ENCODE measurements at regions not wholly inside any gene's neighbourhood (a gene's known extent, or its start where the extent isn't known, plus 50 kb on each side); places are given as distances from the start of the nearest gene placed in this dataset.
A peak's percentile ranks its signal among the peaks of the same experiment; 100 is the strongest.
"Not testable (repeated sequence)": the region's sequence is repeated elsewhere in the genome, so short reads cannot be mapped to it uniquely, and the experiment has no call there.

DNA sequence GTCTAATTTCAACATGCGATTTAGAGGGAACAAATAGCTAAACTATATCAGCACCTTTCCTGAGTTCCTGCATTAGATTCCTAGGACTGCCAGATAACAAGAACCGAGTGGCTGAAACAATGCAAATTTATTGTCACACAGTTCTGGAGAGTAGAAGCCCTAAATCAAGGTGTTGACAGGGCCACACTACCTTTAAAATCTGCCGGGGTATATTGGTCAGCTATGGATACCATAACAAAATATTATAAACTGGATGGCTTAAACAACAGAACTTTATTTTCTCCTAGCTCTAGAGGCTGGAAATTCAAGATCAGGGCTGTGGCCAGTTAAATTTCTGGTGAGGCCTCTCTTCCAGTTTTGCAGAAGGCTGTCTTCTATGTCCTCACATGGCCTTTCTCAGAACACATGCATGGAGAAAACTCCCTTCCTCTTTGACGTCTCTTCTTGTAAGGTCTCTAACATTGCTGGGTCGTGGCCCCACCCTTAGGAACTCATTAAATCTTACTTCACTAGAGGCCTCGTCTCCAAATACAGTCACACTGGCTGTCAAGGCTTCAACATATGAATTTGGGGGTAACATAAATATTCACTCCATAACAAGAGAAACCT lies 144.3 kb downstream of the FCRL5 start:
- no peak for DNase-seq

DNA sequence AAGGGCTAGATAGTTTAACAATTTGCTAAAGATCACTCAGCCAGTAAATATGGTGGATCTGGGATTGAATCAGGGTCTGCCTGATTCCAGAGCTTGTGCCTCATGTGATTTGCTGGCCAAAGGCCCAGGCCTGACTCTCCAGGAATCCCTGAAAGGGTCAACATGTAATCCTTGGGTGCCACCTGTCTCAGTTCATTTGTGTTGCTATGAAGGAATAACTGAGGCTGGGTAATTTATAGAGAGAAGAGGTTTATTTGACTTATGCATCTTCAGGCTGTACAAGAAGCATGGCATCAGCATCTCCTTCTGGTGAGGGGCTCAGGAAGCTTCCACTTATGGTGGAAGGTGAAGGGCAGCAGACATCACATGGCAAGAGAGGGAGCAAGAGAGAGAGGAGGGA lies 144.9 kb downstream of the FCRL5 start:
- no peak for DNase-seq

GRCh38 chr1:157405662-157406061 lies 146.7 kb downstream of the FCRL5 start:
- no peak for DNase-seq

DNA sequence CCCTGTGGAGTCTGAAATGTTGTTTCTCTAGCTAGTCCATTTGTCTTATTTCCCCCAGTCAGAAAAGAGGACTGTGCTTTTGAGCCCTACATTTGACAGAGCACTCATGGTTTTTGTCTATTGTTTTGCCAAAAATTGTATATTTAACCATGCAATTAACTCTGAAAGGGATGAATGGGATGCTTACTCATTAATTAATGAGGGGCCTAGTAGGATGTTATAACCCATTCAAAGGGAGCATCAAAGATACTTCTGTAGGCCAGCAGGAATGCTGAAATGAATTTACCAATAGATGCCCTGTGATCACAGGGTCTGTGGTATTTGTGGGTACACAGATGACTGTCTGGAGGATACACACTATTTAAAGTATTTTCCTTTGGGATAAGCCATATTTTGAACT lies 147.7 kb downstream of the FCRL5 start:
- DNase-seq: no peak

- DNase-seq: no peak
These were observed 148.2 kb downstream of the FCRL5 start for GRCh38 chr1:157404063-157404501.

DNA sequence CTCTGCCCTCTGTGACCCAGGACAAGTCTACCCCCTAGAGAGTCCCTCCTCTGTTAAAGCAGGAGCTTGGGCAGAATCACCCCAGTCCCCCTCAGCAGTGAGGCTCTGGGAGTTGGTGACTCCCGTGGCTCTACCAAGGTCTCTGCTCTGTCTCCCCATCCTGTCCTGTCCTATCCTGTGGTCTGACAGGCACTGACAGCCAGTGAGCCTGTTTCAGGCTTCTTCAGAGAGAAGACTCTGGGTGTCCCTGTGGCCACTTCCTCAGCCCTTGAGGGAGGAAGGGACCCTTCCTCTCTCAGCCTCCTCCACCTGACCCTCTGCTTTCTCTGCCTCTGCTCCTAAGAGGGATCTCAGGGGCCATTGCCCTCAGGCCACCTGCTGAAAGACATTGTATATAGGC lies 148.7 kb downstream of the FCRL5 start:
- no peak for DNase-seq

GRCh38 chr1:157403203-157403602 lies 149.1 kb downstream of the FCRL5 start:
- DNase-seq: no peak

- no peak for DNase-seq
These were observed 151.5 kb downstream of the FCRL5 start for GRCh38 chr1:157400766-157401165.

- DNase-seq: no peak
These were observed 152.3 kb downstream of the FCRL5 start for GRCh38 chr1:157399984-157400382.

- DNase-seq: no peak
These were observed 152.9 kb downstream of the FCRL5 start for GRCh38 chr1:157399343-157399983.

GRCh38 chr1:157390651-157391050 lies 161.7 kb downstream of the FCRL5 start:
- DNase-seq: no peak

GRCh38 chr1:157388057-157388456 lies 164.3 kb downstream of the FCRL5 start:
- no peak for DNase-seq

DNA sequence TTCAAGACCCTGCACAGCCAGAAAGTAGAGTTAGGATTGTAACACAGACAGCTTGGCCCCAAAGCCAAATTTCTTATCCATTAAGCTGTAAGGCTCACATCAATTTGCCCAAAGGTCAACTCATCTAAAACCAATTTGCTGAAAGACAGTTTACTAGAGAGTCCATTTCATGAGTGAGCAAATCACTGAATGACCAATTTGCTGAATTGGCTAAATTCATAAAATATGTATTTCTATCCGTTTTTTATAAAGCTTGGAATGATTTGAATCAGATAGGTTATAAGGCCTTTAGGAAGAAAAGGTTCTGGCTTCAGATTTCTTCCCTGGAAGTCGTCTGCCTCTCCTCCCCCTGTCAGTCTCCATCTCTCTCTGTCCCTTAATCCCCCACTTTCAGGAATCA lies 168.1 kb downstream of the FCRL5 start:
- no peak for DNase-seq

DNA sequence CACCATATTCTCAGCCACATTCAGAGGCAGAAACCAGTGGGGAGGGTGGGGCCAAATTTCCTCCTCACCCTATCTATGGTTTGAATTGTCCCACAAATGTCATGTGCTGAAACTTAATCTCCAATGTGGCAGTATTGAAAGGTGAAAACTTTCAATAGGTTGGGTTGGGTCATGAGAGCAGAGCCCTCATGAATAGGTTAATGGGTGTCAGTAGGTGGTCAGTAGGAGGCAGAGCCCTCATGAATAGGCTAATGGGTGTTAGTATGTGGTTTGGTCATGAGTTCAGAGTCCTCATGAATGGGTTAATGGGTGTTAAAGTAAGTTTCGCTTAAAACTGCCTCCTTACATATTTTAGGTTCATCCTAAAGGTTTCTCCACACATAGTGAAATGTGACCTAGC lies 170.0 kb downstream of the FCRL5 start:
- no peak for DNase-seq

DNA sequence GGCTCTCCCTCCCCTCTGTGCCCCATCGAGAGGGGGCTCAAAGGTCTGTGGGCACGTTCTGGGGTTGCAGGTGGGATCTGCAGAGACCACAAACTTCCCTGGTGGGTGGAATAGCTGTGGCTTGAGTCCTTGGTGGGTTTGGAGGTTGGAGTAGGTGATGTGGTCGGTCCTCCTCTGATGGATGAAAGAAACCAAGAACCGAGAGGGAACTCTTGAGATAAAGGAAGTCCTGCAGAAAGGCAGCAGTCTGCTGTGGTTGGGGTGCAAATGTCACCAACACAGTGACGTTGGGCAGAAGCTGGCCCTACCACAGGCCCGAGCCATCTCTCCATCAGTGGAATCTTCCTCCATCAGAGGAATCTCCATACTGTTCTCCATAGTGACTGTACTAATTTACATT lies 171.8 kb downstream of the FCRL5 start:
- DNase-seq: no peak

DNA sequence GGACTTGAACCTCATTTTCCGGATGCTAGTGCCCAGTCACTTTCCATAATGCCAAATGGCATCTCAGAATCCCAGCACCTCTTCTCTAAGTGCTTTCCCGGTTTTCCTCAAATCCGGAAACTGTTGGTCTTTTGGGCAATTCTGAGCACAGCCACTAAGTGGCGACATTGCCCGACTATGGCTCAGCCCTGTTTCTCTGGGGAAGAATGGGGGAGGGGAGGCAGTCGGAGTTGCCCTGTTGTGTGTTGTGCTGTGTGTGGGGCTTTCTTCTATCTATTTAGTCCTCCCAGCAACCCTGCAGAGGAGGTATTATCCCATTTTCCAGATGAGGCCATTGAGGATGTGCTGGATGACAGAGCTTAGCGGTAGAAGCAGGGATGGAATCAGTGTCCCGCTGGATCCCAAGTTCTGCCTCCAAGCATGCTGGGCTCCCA lies 175.0 kb downstream of the FCRL5 start:
- DNase-seq: peak; percentile 17

DNA sequence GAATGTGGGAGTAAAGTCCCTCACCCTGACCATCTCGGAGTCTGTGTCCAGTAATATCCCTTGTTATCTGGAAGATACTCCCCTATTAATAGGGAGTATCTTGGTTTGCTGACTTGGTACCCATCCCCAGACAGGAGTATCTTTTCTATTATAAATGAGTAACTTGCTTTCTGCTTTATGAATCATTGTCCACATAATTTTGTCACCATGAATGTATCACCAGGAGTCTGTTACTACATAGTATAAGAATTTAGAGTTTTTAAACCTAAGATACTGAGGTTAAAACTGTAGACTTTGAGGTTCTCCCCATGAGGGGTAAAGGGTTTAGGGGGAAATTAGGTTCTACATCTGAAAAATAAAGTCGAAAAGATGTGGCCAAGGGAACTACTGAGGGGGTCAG lies 175.6 kb downstream of the FCRL5 start:
- no peak for DNase-seq

DNA sequence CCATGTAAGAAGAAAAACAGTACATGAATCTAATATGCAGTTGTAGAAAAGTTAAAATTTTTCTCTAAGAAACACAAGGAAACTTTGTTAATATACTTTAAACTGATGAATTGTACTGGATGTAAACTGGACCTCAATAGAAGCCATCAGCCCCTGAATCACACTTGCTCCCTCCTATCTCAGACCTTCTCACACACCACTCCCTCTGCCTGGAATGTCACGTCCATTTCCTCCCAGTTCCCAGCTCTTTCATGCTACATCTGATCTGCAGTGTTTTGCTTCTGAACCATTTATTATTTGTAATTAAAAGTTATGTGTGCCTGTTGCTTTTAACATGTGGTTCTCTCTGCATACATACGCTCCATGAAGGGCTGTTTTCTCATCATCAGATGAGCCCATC lies 180.0 kb downstream of the FCRL5 start:
- not testable (repeated sequence) for DNase-seq

- DNase-seq: no peak
These were observed 180.5 kb downstream of the FCRL5 start for GRCh38 chr1:157371826-157372225.

- no peak for DNase-seq
These were observed 181.1 kb downstream of the FCRL5 start for GRCh38 chr1:157371221-157371620.

- DNase-seq: no peak
These were observed 181.6 kb downstream of the FCRL5 start for GRCh38 chr1:157370698-157371097.

DNA sequence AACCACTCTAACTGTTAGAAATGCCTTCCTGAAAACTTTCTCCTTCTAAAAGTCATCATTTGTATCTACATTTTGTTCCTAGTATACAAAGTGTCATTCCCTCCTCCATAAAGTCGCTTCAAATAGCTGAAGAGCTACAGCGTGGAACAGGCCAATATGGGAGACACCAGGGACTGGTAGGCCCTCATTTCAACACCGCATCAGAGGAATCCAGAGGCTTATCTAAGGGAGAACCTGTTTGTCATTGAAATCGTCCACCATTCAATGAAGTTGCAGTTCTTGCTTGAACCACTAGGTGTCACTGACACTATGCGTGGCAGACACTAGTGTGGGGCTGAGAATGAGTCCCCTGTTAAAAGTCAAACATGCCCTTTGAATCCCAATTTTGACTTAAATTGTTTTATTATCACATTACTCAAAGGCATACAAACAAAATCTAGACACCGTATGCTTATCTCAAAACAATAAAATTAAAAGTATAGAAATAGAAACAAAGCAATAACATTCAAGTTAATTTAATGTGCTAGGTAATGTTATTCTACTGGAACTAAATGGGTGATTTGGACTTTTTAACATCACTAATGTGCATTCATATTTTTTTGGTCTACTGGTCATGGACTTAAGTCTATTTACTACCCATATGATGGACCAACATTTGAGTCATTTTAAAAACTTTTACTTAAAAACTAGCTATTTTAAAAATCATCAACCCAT lies 182.3 kb downstream of the FCRL5 start:
- peak; percentile 67 for DNase-seq

DNA sequence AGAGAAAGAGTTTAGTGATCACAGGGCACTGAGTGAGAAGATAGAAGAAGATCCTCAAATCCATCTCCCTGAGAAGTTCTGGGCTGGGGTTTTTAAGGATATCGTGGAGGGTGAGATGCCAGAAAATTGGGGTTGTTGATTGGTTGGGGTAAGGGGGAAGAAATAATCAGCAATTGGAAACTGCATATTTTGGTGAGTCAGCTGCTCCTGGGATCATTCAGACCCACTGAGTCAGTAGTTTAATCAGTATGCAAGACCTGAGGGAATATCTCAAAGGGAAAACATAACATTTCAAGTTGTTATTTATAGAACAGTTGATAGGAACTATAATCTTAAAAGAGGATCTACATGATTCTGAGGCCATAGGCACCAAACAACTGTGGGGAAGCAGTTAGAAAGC lies 183.4 kb downstream of the FCRL5 start:
- DNase-seq: not testable (repeated sequence)

DNA sequence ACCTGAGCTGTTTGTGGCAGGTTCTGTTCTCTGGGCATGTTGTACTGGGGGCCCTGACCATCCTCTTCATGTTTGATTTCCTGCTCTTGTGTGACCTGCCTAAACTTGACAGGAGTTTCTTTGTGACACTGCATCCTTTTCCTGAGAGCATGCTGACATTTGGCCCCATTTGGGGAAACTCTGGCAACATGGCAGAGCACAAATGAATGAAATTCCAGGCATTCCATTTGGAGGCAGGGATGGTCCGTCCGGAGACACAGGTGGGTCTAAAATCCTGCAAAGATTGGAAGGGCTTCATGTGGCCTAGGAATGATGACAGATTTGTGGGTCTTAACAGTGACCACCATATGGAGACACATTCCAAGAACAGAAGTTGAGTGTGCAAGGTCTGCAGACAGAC lies 184.0 kb downstream of the FCRL5 start:
- no peak for DNase-seq
